Neutrophil (primary cell): ENCODE measurements at regions not wholly inside any gene's neighbourhood (a gene's known extent, or its start where the extent isn't known, plus 50 kb on each side); places are given as distances from the start of the nearest gene placed in this dataset.
"Not testable (repeated sequence)": the region's sequence is repeated elsewhere in the genome, so short reads cannot be mapped to it uniquely, and the experiment has no call there.

Source experiments
- H3K27ac ChIP-seq: fragments of 200-600 bp; sonication (generic); 2 replicates; pipeline ENCODE4 v1.5.1; 2016; ENCODE audit warnings: mild to moderate bottlenecking, moderate library complexity
- H3K27me3 ChIP-seq: fragments of 200-600 bp; sonication (generic); 2 replicates; pipeline ENCODE4 v1.6.0; 2016; ENCODE audit warnings: mild to moderate bottlenecking
- H3K36me3 ChIP-seq: fragments of 200-600 bp; sonication (generic); 2 replicates; pipeline ENCODE4 v1.5.1; 2017
- H3K4me1 ChIP-seq, 2 experiments: fragments of 200-600 bp in 1 of 2; sonication (generic) in 1 of 2; 1 replicate in 1 of 2; 2 replicates in 1 of 2; pipeline versions ENCODE4 v1.5.1 to v1.6.1; 2013 to 2016; ENCODE audit warnings: low read depth in 1 of 2, low read length in 1 of 2, mild to moderate bottlenecking in 1 of 2, moderate library complexity in 1 of 2; ENCODE audit not compliant: control insufficient read depth in 1 of 2, insufficient read depth in 1 of 2
- H3K4me3 ChIP-seq, 2 experiments: fragments of 200-600 bp in 1 of 2; sonication (generic) in 1 of 2; 1 replicate in 1 of 2; 2 replicates in 1 of 2; pipeline ENCODE4 v1.5.1; 2013 to 2016; ENCODE audit warnings: low read depth in 1 of 2, low read length in 1 of 2, mild to moderate bottlenecking in 1 of 2, moderate library complexity in 1 of 2
- H3K9me3 ChIP-seq: fragments of 200-600 bp; sonication (generic); 2 replicates; pipeline ENCODE4 v1.5.1; 2016
- CTCF ChIP-seq: fragments of 200-600 bp; sonication (generic); IDR thresholded peaks from 2 replicates; pipeline ENCODE4 v1.5.1; 2016; ENCODE audit warnings: antibody characterized with exemption

GRCh38 chr3:88879905-88880304 lies 227.5 kb upstream of the EPHA3 start:
- no peak overlapping the region for H3K27ac ChIP-seq
- no peak for TF ChIP-seq CTCF
- H3K4me1 ChIP-seq = no peaks in the 10 kb centered on the region
- H3K27me3 ChIP-seq = no peaks in the 10 kb centered on the region
- H3K36me3 ChIP-seq = no peaks in the 10 kb centered on the region
- H3K4me3 ChIP-seq = no peak overlapping the region
- H3K9me3 ChIP-seq = no peaks in the 10 kb centered on the region

- no peak for TF ChIP-seq CTCF
- H3K9me3 ChIP-seq = no peaks in the 10 kb centered on the region
- no peak overlapping the region for H3K4me3 ChIP-seq
- H3K36me3 ChIP-seq = no peaks in the 10 kb centered on the region
- no peaks in the 10 kb centered on the region for H3K4me1 ChIP-seq
- H3K27ac ChIP-seq = no peak overlapping the region
- H3K27me3 ChIP-seq = no peaks in the 10 kb centered on the region
These were observed 225.3 kb upstream of the EPHA3 start for GRCh38 chr3:88882121-88882520.

GRCh38 chr3:88886624-88887023 lies 220.8 kb upstream of the EPHA3 start:
- H3K27ac ChIP-seq, H3K4me1 ChIP-seq, H3K4me3 ChIP-seq, H3K27me3 ChIP-seq, H3K9me3 ChIP-seq, H3K36me3 ChIP-seq: not testable (repeated sequence)

GRCh38 chr3:88896026-88896425 lies 211.4 kb upstream of the EPHA3 start:
- Histone ChIP-seq H3K4me1 (no peaks in the 10 kb centered on the region), H3K36me3 (no peaks in the 10 kb centered on the region), H3K27ac (no peak overlapping the region), H3K9me3 (no peaks in the 10 kb centered on the region), H3K4me3 (no peak overlapping the region), H3K27me3 (no peaks in the 10 kb centered on the region)
- no peak for TF ChIP-seq CTCF

- Histone ChIP-seq H3K27ac (no peak overlapping the region), H3K9me3 (no peaks in the 10 kb centered on the region)
- no peak for TF ChIP-seq CTCF
These were observed 195.0 kb upstream of the EPHA3 start for GRCh38 chr3:88912294-88912877.

GRCh38 chr3:88918841-88919240 lies 188.6 kb upstream of the EPHA3 start:
- H3K36me3 ChIP-seq = no peaks in the 10 kb centered on the region
- no peaks in the 10 kb centered on the region for H3K4me1 ChIP-seq
- H3K9me3 ChIP-seq = no peaks in the 10 kb centered on the region
- H3K27me3 ChIP-seq = no peaks in the 10 kb centered on the region
- TF ChIP-seq CTCF = no peak
- H3K27ac ChIP-seq = no peak overlapping the region
- H3K4me3 ChIP-seq = no peak overlapping the region

More at GRCh38 chr3:88912294-88912877, 195.0 kb upstream of the EPHA3 start:
- Histone ChIP-seq H3K27me3 (no peaks in the 10 kb centered on the region), H3K4me3 (no peak overlapping the region), H3K4me1 (no peaks in the 10 kb centered on the region), H3K36me3 (no peaks in the 10 kb centered on the region)
